GM18505 (cell line): ENCODE measurements at regions not wholly inside any gene's neighbourhood (a gene's known extent, or its start where the extent isn't known, plus 50 kb on each side); places are given as distances from the start of the nearest gene placed in this dataset.

Source experiments
- ATAC-seq: cut with Tn5 transposase; IDR thresholded peaks from one replicate; pipeline ENCODE4 v1.9.1; 2021; ENCODE audit not compliant: unreplicated experiment
- POLR2A ChIP-seq: IDR thresholded peaks from 4 replicates; pipeline ENCODE4 v1.6.1; 2011; ENCODE audit warnings: borderline replicate concordance; ENCODE audit not compliant: insufficient read depth, insufficient read length; ENCODE audit errors: extremely low read depth

DNA sequence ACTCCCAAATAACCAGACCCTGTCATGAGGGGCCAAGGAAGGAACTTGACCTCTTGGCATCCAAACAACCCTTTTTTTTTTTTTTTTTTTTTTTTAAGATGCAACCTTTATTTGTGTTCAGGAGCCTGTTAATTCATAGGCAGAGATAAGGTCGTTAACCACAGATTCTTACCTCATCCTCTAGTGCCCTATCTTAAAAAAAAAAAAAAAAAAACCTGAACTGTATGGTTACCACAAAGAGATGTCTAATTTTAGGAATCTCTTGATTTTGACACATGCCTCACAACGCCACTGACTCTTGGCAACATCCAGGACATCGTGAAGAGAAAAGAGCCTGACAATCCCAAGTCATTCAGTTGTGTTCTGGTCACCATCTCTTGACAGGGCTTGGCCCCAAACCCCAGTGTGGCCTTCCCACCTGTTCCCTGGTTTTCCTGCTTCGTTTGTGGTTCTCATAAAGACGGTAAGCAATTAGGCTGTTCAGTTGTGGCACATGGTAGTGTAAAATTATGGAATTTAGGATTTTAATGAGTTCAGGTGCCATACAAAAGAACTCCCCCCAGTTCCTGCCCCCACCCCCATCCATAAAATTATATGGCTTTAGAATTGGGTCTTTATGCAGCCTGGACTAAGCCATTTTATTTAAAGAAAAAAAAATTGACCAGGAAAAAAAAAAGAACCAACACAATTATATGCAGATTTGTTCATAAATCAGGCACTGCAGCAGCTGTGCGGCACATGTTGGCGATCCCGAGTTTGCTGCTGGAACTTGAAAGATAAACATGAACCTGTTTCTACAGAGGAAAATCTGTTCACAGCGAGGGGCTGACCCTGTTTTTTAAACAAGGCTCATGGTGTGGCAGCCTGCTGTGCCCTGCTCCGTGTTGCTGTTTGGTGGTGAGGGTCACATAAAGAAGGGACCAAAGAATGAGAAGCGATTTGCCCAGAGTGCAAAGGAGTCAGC is 267.8 kb upstream of the CLINT1 start:
- no peak for ATAC-seq
- no peak for TF ChIP-seq POLR2A

DNA sequence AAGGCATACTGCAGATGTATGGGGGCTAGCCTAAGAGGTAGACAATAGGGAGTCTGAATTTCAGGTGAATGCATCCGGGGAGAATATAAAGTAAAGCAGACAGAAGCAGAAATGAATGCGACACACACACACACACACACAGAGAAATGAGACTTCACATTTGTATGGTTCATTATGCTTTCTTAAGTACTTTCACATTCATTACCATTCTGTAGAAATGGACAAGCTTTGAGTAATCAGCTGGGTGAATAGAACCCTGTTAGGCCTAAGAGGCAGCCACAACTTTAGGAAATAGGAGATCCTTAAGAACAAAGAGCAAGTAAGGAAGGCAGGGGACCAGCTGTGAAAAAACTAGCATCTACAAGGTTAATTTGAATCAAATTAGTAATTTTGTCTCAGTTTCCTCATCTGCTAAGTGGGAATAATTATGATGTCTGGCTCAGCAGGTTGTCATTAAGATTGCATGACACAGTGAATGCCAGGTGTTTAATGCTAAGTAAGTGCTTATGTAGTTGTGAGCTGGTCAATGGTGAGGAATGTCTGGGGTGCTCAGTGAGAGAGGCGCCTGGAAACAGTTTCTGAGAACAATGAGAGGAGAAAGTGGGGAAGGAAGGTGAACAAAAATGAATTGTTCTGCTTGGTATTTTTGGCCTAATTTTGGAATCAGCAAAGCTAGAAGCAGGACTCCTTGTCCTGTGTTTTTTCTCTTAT is 265.8 kb upstream of the CLINT1 start:
- no peak for TF ChIP-seq POLR2A
- ATAC-seq, result no peak

DNA sequence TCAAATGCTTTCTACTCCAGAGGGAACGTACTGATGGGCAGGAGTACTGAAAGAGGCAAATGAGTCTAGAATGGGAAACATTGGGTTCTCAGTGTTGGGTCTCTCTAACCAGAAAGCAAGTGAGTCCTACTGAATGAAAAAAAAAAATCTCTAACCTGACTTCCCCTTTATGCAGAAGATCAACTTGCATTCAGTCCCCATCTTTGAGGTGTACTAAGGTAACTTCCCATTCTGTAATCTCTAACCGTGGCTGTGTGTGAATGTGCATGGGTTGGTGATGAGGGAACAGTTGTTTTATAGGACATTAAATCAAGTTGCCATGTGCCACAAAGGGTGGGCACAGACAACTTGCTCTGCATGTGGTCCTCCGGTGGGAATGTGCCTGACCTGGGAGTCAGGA is 264.6 kb upstream of the CLINT1 start:
- TF ChIP-seq POLR2A, result no peak
- ATAC-seq, result no peak

DNA sequence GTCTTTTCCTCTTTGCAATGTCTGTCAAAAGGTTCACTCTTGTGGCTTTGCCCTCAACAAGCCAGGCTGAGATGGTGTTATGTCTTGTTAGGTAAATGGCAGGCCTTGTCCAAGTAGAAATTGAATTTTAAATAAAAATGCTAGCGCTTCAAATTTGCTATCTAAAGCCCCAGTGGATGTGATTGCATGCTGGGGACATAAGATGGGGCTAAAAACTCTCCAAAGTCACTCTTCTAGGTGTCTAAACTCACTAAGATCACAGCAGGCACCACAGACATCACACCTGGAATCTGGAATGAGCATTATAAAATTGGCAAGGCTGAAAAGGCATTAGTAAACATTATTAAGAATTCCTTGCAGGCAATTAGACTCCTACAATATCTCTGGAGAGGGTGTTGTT is 262.7 kb upstream of the CLINT1 start:
- no peak for TF ChIP-seq POLR2A
- ATAC-seq, result no peak

DNA sequence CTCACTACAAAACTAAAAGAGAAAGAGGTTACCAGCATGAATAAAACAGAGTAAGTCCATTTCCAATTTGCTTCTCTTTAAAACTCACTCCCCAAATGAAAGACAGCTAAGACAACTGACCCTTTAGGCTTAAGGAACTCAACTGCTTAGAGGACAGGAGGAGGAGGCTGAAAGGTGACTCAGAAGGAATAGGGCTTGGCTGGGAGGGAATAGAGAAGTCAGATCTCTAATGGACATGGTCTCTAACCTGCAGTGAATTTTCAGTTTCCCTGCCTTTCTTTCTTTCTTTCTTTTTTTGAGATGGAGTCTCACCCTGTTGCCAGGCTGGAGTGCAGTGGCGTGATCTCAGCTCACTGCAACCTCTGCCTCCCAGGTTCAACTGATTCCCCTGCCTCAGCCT is 261.8 kb upstream of the CLINT1 start:
- no peak for ATAC-seq
- TF ChIP-seq POLR2A, result no peak

DNA sequence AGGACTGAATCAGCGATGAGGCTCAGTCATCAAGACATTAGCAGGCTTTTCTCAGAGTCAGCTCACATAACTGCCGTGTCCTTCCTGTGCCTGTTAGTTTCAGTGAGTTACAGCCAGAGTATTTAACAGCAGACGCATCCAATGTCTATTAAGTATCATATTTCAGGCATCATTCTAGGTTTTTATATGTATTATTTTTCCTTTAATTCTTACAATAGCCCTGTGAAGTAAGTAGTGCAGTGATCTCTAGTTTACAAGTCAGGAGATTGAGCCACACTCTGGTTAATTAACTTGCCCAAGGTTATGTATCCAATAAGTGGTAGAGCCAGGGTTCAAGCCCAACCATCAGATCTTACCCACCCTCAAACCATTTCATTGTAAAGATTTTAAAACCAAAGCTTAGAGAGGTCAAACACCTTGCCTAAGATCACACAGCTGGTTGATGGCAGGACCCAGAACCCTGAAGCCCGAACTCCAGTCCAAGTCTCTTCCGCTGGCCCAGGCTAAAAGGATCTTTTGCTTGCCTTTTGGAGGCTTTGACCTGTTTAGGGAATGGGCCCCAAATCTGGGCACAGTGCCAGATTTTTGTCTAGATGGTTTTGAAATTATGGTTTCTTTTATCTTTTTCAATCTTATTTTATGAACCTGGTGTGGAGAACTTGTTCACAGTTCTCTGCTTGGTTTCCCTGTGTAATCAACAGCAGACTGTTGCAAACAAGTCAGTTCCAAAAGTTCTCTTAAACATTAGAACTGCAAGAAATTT is 261.2 kb upstream of the CLINT1 start:
- ATAC-seq, result no peak
- no peak for TF ChIP-seq POLR2A

DNA sequence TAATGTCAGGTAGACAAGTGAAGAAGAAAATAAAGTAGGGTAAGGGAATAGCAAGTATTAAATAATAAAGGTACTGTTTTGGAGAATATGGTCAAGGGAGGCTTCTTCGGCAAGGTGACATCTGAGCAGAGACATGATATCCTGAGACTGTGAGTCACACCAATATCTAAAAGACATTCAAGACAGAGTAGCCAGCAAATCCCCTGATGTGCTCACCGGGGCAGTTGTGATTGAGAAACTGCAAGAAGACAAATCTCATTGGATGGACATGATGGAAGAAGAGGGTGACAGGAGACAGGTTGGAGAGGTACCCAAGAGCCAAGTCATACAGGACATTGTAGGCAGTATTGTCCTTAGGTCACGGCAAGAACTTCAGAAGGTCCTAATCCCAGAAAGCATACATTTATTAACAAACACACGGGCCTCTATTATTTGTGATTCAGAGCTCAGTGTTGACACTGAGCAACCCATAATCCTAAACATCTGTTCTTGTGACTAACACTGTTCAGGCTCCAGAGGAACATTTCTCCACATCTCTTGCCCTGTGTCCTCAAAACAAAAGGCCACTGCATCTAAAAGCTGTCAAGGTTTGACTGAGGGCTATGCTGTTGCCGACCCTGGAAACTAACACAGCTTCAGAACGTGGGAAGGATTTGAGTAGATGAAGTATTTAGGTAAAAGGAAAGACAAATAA is 258.7 kb upstream of the CLINT1 start:
- TF ChIP-seq POLR2A, result no peak
- ATAC-seq, result no peak

DNA sequence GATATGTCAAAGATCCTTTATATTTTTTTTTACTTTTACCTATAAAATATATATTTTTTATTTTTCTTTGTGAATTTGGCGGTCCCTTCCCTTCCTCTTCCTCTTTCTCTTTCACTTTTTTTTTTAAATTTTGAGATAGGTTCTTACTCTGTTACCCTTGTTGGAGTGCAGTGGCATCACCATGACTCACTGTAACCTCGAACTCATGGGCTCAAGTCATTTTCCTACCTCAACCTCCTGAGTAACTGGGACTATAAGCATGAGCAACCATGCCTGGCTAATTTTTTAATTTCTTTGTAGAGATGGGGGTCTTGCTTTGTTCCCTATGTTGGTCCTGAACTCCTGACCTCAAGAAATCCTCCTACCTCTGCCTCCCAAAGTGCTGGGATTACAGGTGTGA is 258.0 kb upstream of the CLINT1 start:
- no peak for ATAC-seq
- TF ChIP-seq POLR2A, result no peak

DNA sequence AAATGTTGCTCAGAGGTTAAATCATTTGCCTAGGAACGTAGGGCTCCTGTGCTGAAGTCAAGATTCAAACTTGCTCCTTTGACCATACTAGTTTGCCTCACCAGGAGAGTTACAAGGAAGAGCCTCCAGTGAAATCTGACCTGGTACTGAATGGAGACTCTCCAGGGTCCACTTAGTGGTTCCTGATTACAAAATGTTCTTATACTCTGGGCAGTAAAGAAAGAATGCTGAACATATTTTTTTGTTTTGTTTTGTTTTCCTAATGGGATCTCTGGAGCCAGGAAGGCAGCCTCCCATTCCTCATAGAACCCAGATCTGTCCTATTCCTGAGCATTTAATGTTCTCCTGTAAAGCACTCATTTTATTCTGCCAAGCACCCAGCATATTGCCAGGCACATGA is 256.5 kb upstream of the CLINT1 start:
- no peak for TF ChIP-seq POLR2A
- no peak for ATAC-seq

DNA sequence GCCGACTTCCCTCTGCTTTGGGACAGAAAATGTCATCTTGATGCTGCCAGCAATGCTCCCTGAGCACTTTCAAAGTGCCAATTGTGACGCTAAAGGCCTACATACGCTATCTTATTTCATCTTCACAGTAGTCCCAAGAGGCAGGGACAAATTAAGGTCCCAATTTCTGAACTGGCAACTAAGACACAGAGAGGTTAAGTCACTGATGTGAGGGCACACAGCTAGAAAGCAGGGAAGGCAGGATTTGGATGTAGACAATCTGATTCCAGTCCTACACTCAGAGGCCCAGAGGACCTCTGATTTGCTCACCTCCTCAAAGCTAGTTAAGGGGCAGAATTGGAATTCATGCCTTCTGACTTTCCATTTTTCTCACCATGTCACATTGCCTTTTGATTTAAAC is 249.2 kb upstream of the CLINT1 start:
- TF ChIP-seq POLR2A, result no peak

DNA sequence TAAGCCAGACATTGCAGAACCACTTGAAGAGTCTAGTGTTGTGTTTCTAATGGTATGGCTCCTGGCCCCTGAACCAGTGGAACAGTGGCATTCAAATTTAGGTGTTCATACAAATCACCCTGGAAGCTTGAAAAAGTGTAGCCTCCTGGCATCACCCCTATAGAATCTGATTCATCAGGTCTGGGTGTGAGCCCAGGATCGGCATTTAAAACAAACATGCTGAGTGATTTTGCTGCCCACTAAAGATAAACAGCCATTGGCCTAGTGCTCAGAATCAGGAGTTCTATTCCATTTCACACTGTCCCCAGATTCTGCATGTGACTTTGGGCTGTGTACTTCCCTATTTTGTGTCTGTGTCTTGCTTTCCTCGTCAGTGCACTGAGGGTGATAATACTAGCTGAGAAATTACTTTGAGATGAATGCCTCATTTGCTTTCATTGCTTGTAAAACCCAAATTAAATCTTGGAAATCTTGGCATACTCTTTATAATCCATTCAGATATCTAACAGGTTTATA is 241.5 kb upstream of the CLINT1 start:
- no peak for ATAC-seq
- TF ChIP-seq POLR2A, result no peak

More for the DNA sequence above, 249.2 kb upstream of the CLINT1 start:
- ATAC-seq, result no peak

DNA sequence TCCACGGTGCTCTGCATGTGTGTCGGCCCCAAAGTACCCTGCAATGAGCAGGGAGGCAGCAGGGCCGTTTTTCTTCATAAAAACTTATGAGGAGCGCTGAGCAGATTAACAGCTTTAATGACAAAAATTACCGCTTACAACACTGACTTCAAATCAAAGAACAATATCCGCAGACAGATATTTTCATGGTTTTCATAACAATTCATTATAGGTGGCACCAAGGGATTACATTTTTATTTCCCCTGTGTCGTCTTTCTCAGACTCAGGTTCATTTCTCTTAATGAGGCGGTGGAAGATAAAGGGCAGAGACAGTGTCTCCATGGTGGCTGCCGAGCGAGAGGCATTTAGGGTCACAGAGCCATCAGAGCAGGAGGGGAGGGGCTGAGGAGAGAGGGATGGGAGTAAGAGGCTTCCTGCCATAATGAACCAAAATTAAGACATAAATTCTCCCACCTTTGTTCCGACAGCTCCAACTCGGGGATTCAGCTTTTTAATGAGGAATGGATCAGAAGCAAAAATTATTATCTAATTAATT is 240.7 kb upstream of the CLINT1 start:
- TF ChIP-seq POLR2A, result no peak
- ATAC-seq, result no peak

DNA sequence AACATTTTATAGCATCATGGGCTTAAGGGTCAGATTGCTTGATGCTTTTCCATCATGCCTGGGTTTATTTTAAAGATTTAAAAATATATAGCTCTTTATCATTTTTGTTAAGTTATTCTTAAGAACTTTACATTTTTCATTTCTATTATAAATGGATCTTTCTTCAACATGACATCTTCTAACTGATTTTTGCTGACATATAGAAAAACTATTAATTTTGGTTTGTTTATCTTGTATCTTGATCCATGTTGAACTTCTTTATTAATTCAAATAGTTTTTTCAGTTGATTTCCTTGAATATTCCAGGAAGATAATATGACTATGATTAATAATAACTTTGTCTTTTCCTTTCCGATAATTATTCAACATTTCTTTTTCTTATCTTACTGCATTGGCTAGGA is 237.9 kb upstream of the CLINT1 start:
- TF ChIP-seq POLR2A, result no peak
- no peak for ATAC-seq

DNA sequence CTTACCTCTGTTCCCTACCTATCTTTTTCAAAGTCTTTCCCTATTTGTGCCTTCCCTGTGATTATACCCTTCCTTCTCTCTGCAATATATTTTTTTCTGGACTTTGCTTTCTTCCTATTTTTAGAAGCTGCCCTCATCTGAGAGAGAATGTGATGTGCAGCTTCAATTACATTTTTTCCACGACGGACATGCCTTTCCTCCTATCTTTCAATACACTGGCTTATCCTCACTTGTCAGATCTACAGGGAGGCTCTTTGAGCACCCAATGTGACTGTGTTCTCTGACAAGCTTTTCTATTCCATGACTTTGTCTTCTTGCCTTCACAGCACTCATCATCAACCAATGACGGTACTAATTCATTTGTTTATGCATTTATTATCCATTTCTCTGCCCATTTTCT is 227.9 kb upstream of the CLINT1 start:
- no peak for ATAC-seq
- no peak for TF ChIP-seq POLR2A
